DMS153 treated with DMSO at 0.1 percent for 48 hours (cell line): ENCODE measurements at regions not wholly inside any gene's neighbourhood (a gene's known extent, or its start where the extent isn't known, plus 50 kb on each side); places are given as distances from the start of the nearest gene placed in this dataset.

Experiments used
- DNase-seq: peaks from one replicate; lab custom pipeline; 2025; ENCODE audit not compliant: unreplicated experiment; lab: John Stamatoyannopoulos, UW

DNA sequence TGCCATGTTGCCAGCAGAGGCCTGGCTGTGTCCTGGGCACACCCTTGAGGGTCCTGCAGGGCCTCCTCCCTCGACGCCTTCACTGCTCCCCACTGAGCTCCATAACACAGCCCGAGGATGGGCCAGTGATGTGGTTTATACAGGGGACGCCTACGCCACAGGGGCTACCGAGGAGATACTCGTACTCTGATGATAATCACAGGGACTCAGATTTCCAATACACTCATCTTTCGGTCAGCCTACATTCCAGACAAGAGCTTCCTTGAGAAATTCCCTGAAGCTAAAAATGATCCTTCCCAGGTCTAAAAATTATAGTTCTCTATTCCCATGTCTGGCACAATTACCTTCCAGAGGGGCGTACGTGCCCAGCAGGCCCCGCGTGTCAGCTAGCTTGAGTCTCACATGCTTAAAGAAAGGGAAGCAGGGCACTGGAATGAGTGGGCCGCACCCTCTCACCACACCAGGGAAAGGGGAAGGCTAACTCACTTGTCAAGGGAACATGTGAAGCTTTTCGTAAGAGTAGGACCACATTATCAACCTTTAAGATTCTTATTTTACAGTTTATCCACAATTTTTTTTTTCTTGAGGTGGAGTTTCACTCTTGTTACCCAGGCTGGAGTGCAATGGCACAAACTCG lies 159.5 kb upstream of the NDUFV2 start:
- DNase-seq, result no peak

DNA sequence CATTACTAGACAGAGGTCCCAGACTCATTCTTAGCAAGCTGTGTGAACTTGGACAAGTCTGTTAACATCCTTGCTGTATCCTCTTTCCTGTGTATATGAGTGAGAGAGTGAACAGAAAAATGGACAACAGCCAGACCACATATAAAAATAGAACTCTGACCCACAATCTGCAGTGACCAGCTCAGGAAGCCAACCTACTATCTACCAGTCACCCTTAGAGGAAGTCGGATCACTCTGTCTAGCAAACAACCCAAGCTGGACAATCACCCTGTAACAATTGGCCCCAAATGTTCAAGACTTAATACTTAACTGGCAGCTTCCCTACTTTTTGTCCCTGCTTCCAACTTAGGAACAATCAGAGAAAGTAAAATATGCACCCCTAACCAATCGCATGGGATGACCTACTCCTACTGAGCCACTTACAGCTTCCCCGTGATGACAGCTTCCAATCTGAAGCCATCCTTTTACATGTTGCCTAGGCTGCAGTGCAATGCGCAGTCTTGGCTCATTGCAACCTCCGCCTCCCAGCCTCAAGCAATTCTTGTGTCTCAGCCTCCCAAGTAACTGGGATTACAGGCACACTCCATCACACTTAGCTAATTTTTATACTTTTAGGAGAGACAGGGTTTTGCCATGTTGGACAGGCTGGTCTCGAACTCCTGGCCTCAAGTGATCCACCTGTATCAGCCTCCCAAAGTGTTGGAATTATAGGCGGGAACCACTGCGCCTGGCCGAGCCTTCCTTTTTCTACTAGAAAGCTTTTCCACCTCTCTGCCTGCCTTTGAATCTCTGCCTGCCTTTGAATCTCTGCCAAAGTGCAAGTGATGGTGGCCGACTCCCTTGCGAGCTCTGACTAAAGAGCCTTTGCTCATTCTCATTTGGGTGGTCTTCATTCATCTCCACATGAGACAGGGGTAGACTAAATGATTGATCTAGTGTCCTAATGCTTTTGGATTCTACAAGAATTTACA lies 158.3 kb upstream of the NDUFV2 start:
- no peak for DNase-seq

DNA sequence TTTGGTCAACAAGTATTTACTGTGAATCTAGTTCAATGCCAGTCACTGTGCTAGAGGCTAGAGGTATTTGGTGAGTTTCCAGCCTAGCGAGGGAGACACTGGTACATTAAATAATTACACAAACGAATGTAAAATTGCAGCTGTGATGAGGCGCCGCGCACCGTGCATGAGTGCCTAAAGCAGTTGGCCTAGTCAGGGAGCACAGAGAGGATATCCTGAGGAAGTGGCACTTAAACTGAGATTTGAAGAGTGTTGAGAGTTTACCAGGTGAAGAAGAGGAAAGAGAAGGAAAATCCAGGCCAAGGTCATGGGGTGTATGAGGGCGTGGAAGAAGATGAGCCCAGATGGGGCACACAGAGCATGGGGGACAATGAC lies 157.6 kb upstream of the NDUFV2 start:
- DNase-seq, result no peak

DNA sequence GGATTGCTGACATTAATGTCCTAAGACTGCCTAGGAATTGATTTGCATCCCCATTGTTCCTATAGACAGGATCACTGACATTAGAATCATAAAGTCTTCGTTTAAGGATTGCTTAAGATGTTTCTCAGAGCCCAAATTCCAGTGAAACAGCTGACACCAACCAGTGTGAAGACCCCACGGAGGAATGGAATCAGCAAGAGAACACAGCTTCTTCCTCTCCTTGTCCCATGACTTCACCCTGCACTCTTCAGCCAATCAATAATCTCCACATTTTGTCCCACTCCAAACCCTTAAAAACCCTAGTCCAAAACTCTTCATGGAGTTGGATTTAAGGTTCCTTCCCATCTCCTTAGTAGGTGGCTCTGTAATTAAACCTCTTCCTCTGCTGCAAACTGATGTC lies 157.0 kb upstream of the NDUFV2 start:
- no peak for DNase-seq

- no peak for DNase-seq
These were observed 156.2 kb upstream of the NDUFV2 start for GRCh38 chr18:8946066-8946838.

- no peak for DNase-seq
These were observed 154.9 kb upstream of the NDUFV2 start for GRCh38 chr18:8947566-8947965.

- no peak for DNase-seq
These were observed 154.5 kb upstream of the NDUFV2 start for GRCh38 chr18:8948011-8948410.

- no peak for DNase-seq
These were observed 153.9 kb upstream of the NDUFV2 start for GRCh38 chr18:8948471-8949149.

- no peak for DNase-seq
These were observed 153.3 kb upstream of the NDUFV2 start for GRCh38 chr18:8949206-8949605.

- no peak for DNase-seq
These were observed 151.0 kb upstream of the NDUFV2 start for GRCh38 chr18:8951491-8951890.

GRCh38 chr18:8952174-8952573 lies 150.3 kb upstream of the NDUFV2 start:
- DNase-seq, result no peak

DNA sequence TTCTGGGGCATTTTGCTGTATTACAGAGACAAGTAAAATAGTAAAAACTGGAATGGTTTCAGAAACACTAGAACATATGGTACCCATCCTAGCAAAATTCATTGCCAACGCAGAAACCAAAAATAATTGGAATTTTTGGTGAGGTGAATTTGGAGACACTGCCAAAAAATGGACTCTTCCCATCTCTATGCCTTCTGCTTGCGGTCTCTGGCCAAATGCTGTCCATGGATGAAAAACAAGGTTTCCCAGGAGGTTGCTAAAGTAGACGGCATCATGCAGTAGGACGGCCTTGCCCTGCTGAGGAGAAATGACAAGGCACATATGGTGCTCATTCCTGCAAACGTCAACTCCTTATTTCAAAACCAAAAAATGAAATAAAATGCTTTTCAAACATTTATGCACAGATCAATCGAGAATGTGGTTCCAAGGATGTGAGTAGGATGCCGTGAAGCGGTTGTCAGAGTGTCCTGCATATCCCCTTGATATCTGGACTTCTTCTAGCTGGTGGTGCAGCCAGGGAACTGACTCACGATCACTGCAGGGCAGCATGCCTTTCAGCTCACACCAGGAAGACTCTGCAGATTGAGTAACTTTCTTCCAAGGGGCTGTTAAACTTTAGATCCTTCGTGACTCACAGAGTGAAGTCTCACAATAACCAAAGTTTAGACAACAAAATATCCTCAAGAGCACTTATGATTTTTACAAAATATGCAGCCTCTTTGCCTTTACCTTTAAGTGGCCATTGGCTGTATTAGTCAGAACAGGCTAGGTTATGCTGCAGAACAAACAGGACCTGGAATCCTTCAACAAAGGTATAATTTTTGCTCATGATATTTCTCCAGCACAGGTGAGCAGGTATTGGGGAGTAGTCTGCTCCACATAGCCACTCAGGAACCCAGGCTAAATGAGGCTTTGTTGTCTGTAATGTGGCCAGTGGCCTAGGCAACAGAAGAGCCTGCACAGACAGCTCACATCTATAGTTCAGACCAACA lies 149.4 kb upstream of the NDUFV2 start:
- no peak for DNase-seq

- DNase-seq, result no peak
These were observed 144.8 kb upstream of the NDUFV2 start for GRCh38 chr18:8957731-8958130.

- no peak for DNase-seq
These were observed 143.8 kb upstream of the NDUFV2 start for GRCh38 chr18:8958660-8959059.

DNA sequence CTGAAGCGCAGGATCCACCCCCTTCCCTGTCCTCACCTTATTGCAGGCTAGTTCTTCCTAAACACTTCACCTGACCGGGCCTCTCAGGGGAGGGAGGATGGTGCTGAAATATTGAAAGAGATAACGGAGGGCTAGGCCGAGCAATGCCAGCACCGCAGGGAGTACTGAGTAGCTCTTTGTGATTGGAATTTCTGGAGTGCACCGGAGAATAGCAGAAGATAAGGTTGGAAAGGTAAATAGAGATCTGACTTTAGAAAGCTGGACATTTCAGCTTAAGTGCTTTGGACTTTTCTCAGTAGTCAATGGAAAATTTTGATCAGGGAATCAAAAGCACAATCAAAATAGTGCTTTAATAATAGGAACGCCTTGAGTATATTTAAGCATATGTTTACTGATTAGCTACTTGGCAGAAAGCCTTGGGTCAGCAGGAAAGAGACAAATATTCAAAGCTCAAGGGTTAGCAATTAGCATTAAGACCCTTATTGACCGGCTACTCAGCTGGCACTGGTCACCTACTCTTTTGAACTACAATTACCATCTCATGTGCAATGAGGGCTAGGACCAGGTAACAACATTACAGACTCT lies 142.9 kb upstream of the NDUFV2 start:
- DNase-seq, result no peak

GRCh38 chr18:8960740-8961657 lies 141.5 kb upstream of the NDUFV2 start:
- DNase-seq, result no peak

DNA sequence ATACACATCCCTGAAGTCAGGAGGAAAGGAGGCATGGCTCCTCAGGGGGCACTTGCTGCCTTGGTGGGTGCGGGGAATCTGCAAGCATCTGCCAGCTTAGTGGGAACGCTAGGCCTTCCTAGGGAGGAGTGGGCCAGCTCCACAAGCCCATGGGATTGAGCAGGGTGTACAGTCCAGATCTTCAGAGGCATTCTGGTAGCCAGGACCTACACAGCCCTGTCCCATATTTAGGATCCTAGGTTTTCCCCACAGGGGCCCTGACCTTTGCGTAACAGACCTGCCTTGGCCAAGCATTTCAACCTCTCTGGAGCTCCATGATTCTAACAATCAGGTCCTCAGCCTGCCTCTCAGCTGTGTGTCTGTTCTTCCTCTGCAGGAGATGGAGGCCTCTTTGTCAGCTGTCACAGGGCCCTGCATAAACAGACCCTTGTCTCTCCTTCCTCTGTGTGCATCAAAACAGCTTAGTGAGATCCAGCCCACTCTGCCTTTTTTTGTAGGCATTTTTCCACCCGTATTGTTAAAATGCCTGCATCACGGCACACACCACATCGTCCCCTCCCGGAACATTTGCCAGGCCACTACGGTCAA lies 140.2 kb upstream of the NDUFV2 start:
- no peak for DNase-seq
